SK-N-SH (cell line): ENCODE measurements at regions not wholly inside any gene's neighbourhood (a gene's known extent, or its start where the extent isn't known, plus 50 kb on each side); places are given as distances from the start of the nearest gene placed in this dataset.

Source experiments
- CTCF ChIA-PET: fragments of 300-600, 350-600 bp; formaldehyde crosslinking; extraction: SDS; loops from one replicate; lab custom pipeline; 2021; lab: Yijun Ruan, JAX
- POLR2A ChIA-PET: fragments of 350-600 bp; sonication (Branson Sonifier 250); formaldehyde crosslinking; extraction: SDS; loops from one replicate; lab custom pipeline; 2020; ENCODE audit warnings: antibody characterized with exemption, inconsistent platforms; lab: Yijun Ruan, JAX
- DNase-seq: peaks from one replicate; pipeline ENCODE4 v3.0.0; 2012
- H2AFZ ChIP-seq: fragments of 200-600 bp; sonication (generic); 2 replicates; pipeline ENCODE4 v1.8.1; 2016; ENCODE audit warnings: antibody characterized with exemption, mild to moderate bottlenecking, low read depth
- H3F3A ChIP-seq: fragments of 200-600 bp; sonication (generic); replicated peaks from 2 replicates; pipeline ENCODE3; 2016; ENCODE audit warnings: antibody characterized with exemption, mild to moderate bottlenecking; ENCODE audit not compliant: insufficient read depth
- H3K27ac ChIP-seq, 2 experiments: fragments of 200-500 bp in 1 of 2; fragments of 200-600 bp in 1 of 2; sonication (Bioruptor generic) in 1 of 2; sonication (generic), shearing (Covaris generic) in 1 of 2; 2 replicates each; pipeline versions ENCODE4 v1.5.1 to v1.6.1; 2014 to 2016; ENCODE audit warnings: low read depth in 2 of 2, inconsistent platforms in 1 of 2, low read length in 1 of 2, mild to moderate bottlenecking in 1 of 2, mixed read lengths in 1 of 2
- H3K27me3 ChIP-seq: fragments of 200-600 bp; sonication (generic), shearing (Covaris generic); 2 replicates; pipeline ENCODE4 v1.6.1; 2016; ENCODE audit warnings: mixed run types; ENCODE audit not compliant: insufficient read depth
- H3K36me3 ChIP-seq, 2 experiments: fragments of 200-500 bp in 1 of 2; fragments of 200-600 bp in 1 of 2; sonication (Bioruptor generic) in 1 of 2; sonication (generic) in 1 of 2; replicated peaks in 1 of 2; 2 replicates each; pipeline versions ENCODE3 to v1.5.1; 2014 to 2016; ENCODE audit warnings: low read length in 1 of 2, mild to moderate bottlenecking in 1 of 2; ENCODE audit not compliant: insufficient read depth in 2 of 2, control insufficient read depth in 1 of 2
- H3K4me1 ChIP-seq, 2 experiments: fragments of 200-500 bp in 1 of 2; fragments of 200-600 bp in 1 of 2; sonication (Bioruptor generic) in 1 of 2; sonication (generic), shearing (Covaris generic) in 1 of 2; 2 replicates each; pipeline versions ENCODE4 v1.5.1 to v1.6.1; 2014 to 2016; ENCODE audit warnings: low read depth in 1 of 2, low read length in 1 of 2, mixed run types in 1 of 2; ENCODE audit not compliant: insufficient read depth in 2 of 2, control insufficient read depth in 1 of 2
- H3K4me2 ChIP-seq: fragments of 200-600 bp; sonication (generic), shearing (Covaris generic); 2 replicates; pipeline ENCODE4 v1.6.1; 2017; ENCODE audit warnings: mixed run types
- H3K4me3 ChIP-seq, 2 experiments: fragments of 200-500 bp in 1 of 2; fragments of 200-600 bp in 1 of 2; sonication (Bioruptor generic) in 1 of 2; sonication (generic), shearing (Covaris generic) in 1 of 2; 2 replicates each; pipeline versions ENCODE4 v1.5.1 to v1.8.1; 2014 to 2016; ENCODE audit warnings: low read depth in 2 of 2, inconsistent platforms in 1 of 2, low read length in 1 of 2, mild to moderate bottlenecking in 1 of 2, mixed read lengths in 1 of 2, moderate library complexity in 1 of 2
- H3K79me2 ChIP-seq: fragments of 200-600 bp; sonication (generic); 2 replicates; pipeline ENCODE4 v1.8.1; 2017; ENCODE audit warnings: mild to moderate bottlenecking; ENCODE audit not compliant: insufficient read depth
- H3K9ac ChIP-seq: fragments of 200-600 bp; sonication (generic); 2 replicates; pipeline ENCODE4 v1.6.1; 2017; ENCODE audit warnings: mixed run types
- H3K9me2 ChIP-seq: fragments of 200-600 bp; sonication (generic); 2 replicates; pipeline ENCODE4 v1.6.1; 2017; ENCODE audit warnings: mixed run types
- H3K9me3 ChIP-seq: fragments of 200-600 bp; sonication (generic); 2 replicates; pipeline ENCODE4 v1.6.1; 2017; ENCODE audit warnings: mixed run types, mild to moderate bottlenecking, moderate library complexity
- H4K20me1 ChIP-seq: fragments of 200-600 bp; sonication (generic); 2 replicates; pipeline ENCODE4 v1.6.1; 2017; ENCODE audit warnings: mild to moderate bottlenecking, mixed run types; ENCODE audit not compliant: insufficient read depth
- EZH2phosphoT487 ChIP-seq: fragments of 200-600 bp; sonication (generic); IDR thresholded peaks from 2 replicates; pipeline ENCODE4 v1.6.1; 2017; ENCODE audit warnings: low read depth, mixed run types, mild to moderate bottlenecking, antibody characterized with exemption, moderate library complexity, borderline replicate concordance
- FOXJ3 ChIP-seq: sonication (generic); formaldehyde crosslinking; IDR thresholded peaks from 2 replicates; pipeline ENCODE4 v1.5.1; 2020; ENCODE audit warnings: mild to moderate bottlenecking, missing genetic modification reagents
- GATA2 ChIP-seq: sonication (generic); formaldehyde crosslinking; IDR thresholded peaks from 2 replicates; pipeline ENCODE4 v1.5.0; 2020; ENCODE audit warnings: mild to moderate bottlenecking, missing genetic modification reagents
- JUND ChIP-seq: IDR thresholded peaks from 2 replicates; pipeline ENCODE4 v1.4.0; 2012
- POLR2AphosphoS5 ChIP-seq: IDR thresholded peaks from 2 replicates; pipeline ENCODE4 v1.6.1; 2012; ENCODE audit warnings: low read depth, low read length
- RCOR1 ChIP-seq: fragments of 150-350 bp; IDR thresholded peaks from 2 replicates; pipeline ENCODE4 v1.6.1; 2017; ENCODE audit warnings: antibody characterized with exemption, low read length
- RFX5 ChIP-seq: IDR thresholded peaks from 2 replicates; pipeline ENCODE4 v1.6.1; 2012; ENCODE audit warnings: mild to moderate bottlenecking, improper control_type of control experiment, low read length
- RXRA ChIP-seq: IDR thresholded peaks from 2 replicates; pipeline ENCODE4 v1.4.0; 2012; ENCODE audit warnings: low read depth, mild to moderate bottlenecking, borderline replicate concordance
- SIN3A ChIP-seq: IDR thresholded peaks from 2 replicates; pipeline ENCODE4 v1.6.1; 2012; ENCODE audit warnings: low read depth, mild to moderate bottlenecking, low read length, moderate library complexity, borderline replicate concordance
- SMC3 ChIP-seq: IDR thresholded peaks from 2 replicates; pipeline ENCODE4 v1.6.1; 2012; ENCODE audit warnings: low read depth, low read length, improper control_type of control experiment
- TAF1 ChIP-seq: IDR thresholded peaks from 2 replicates; pipeline ENCODE4 v1.6.1; 2012; ENCODE audit warnings: low read depth, mild to moderate bottlenecking, low read length, moderate library complexity, borderline replicate concordance
- ZBTB33 ChIP-seq: IDR thresholded peaks from 2 replicates; pipeline ENCODE4 v1.4.0; 2012; ENCODE audit warnings: low read depth, borderline replicate concordance
- WGBS: methylation state at CpG from one replicate; pipeline ENCODE4 v1.1.6; 2017; ENCODE audit warnings: low lambda C conversion rate; 5-methylcytosine and 5-hydroxymethylcytosine counted together
- TF ChIP-seq, protein P1 (sequence below): IDR thresholded peaks from 2 replicates; pipeline ENCODE4 v1.6.1; 2012; ENCODE audit warnings: mild to moderate bottlenecking, low read depth, low read length, moderate library complexity
- TF ChIP-seq, protein P2 (sequence below): IDR thresholded peaks from 2 replicates; pipeline ENCODE4 v1.4.0; 2012; ENCODE audit warnings: low read depth, borderline replicate concordance
- TF ChIP-seq, protein P3 (sequence below): fragments of 200-600 bp; sonication (generic); IDR thresholded peaks from 2 replicates; pipeline ENCODE4 v1.6.1; 2017; ENCODE audit warnings: antibody characterized with exemption, mild to moderate bottlenecking, moderate library complexity
- TF ChIP-seq, protein P4 (sequence below): fragments of 150-350 bp; IDR thresholded peaks from 2 replicates; pipeline ENCODE4 v1.6.1; 2017; ENCODE audit warnings: antibody characterized with exemption, low read length, low read depth, borderline replicate concordance

DNA sequence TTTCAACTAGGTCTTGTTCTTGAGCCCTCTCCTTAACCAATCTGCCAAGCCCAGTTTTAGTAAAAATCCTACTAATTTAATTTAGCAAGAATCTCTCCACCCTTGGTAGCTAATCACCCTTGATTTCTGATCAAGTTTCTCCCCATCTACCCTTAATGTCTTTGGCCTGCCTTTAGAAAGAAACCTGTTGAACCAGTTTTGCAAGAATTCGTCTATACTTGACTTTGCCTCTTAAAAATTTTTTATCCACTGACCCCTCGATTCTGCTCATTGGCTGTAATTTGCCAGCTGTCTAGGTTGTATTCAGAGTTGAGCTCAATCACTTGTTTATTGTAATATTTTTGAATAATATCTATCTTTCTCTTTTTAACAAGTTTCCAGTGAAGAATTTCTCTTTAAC lies 1138.5 kb downstream of the CDH11 start (continued):
- TF ChIP-seq SMC3 (no peak), RCOR1 (no peak)
- TF ChIP-seq, protein P1, sequence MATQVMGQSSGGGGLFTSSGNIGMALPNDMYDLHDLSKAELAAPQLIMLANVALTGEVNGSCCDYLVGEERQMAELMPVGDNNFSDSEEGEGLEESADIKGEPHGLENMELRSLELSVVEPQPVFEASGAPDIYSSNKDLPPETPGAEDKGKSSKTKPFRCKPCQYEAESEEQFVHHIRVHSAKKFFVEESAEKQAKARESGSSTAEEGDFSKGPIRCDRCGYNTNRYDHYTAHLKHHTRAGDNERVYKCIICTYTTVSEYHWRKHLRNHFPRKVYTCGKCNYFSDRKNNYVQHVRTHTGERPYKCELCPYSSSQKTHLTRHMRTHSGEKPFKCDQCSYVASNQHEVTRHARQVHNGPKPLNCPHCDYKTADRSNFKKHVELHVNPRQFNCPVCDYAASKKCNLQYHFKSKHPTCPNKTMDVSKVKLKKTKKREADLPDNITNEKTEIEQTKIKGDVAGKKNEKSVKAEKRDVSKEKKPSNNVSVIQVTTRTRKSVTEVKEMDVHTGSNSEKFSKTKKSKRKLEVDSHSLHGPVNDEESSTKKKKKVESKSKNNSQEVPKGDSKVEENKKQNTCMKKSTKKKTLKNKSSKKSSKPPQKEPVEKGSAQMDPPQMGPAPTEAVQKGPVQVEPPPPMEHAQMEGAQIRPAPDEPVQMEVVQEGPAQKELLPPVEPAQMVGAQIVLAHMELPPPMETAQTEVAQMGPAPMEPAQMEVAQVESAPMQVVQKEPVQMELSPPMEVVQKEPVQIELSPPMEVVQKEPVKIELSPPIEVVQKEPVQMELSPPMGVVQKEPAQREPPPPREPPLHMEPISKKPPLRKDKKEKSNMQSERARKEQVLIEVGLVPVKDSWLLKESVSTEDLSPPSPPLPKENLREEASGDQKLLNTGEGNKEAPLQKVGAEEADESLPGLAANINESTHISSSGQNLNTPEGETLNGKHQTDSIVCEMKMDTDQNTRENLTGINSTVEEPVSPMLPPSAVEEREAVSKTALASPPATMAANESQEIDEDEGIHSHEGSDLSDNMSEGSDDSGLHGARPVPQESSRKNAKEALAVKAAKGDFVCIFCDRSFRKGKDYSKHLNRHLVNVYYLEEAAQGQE = no peak
- TF ChIP-seq, protein P2, sequence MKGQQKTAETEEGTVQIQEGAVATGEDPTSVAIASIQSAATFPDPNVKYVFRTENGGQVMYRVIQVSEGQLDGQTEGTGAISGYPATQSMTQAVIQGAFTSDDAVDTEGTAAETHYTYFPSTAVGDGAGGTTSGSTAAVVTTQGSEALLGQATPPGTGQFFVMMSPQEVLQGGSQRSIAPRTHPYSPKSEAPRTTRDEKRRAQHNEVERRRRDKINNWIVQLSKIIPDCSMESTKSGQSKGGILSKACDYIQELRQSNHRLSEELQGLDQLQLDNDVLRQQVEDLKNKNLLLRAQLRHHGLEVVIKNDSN = no peak

DNA sequence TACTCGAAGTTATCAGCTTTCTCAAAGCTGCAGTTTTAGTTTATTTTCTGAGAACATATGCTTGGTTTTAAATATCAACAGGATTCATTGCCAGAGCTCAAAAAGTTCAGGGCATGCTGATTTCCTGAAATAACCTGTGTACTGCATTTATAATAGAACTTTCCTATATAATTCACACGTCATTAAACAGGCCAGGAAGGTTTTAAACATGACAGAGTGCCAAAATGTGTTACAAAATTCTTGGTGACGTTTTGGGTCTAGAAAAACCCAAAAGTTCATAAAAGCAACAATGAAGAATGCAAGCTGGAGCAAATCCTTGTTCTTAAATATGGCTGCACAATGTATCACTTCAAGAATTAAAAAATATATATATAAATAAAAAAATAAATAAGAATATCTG lies 1139.1 kb downstream of the CDH11 start:
- POLR2A ChIA-PET = no interaction called here
- 59% methylated on average over 3 of the region's 3 CpGs for WGBS
- CTCF ChIA-PET = interaction anchor here (1.0 kb wide), 1 partner anchor 8 kb away, joined by 3 read pairs; no protein-coding TSS in a partner anchor
- TF ChIP-seq RCOR1 = no peak
- no peak for TF ChIP-seq SMC3
- TF ChIP-seq FOXJ3 (CRISPR knock-in tag) = no peak
- TF ChIP-seq ZBTB33 = no peak
- TF ChIP-seq RFX5 = no peak
- no peak for TF ChIP-seq RXRA
- TF ChIP-seq GATA2 = no peak
- no peak for TF ChIP-seq SIN3A
- TF ChIP-seq, protein P3, sequence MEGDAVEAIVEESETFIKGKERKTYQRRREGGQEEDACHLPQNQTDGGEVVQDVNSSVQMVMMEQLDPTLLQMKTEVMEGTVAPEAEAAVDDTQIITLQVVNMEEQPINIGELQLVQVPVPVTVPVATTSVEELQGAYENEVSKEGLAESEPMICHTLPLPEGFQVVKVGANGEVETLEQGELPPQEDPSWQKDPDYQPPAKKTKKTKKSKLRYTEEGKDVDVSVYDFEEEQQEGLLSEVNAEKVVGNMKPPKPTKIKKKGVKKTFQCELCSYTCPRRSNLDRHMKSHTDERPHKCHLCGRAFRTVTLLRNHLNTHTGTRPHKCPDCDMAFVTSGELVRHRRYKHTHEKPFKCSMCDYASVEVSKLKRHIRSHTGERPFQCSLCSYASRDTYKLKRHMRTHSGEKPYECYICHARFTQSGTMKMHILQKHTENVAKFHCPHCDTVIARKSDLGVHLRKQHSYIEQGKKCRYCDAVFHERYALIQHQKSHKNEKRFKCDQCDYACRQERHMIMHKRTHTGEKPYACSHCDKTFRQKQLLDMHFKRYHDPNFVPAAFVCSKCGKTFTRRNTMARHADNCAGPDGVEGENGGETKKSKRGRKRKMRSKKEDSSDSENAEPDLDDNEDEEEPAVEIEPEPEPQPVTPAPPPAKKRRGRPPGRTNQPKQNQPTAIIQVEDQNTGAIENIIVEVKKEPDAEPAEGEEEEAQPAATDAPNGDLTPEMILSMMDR = no peak
- TF ChIP-seq, protein P1 = no peak
- TF ChIP-seq EZH2phosphoT487 = no peak
- TF ChIP-seq, protein P4, sequence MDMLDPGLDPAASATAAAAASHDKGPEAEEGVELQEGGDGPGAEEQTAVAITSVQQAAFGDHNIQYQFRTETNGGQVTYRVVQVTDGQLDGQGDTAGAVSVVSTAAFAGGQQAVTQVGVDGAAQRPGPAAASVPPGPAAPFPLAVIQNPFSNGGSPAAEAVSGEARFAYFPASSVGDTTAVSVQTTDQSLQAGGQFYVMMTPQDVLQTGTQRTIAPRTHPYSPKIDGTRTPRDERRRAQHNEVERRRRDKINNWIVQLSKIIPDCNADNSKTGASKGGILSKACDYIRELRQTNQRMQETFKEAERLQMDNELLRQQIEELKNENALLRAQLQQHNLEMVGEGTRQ = no peak
- TF ChIP-seq POLR2AphosphoS5 = no peak
- no peak for TF ChIP-seq TAF1
- TF ChIP-seq JUND = no peak

More for the DNA sequence above, 1139.1 kb downstream of the CDH11 start:
- no peak overlapping the region for H2AFZ ChIP-seq
- no peak overlapping the region for H3K27ac ChIP-seq
- no peak for DNase-seq
- no peaks in the 10 kb centered on the region for H4K20me1 ChIP-seq
- no peaks in the 10 kb centered on the region for H3K79me2 ChIP-seq
- no peaks in the 10 kb centered on the region for H3K27me3 ChIP-seq
- H3F3A ChIP-seq = no peaks in the 10 kb centered on the region
- H3K4me1 ChIP-seq = no peaks in the 10 kb centered on the region
- H3K9ac ChIP-seq = no peak overlapping the region
- no peaks in the 10 kb centered on the region for H3K9me2 ChIP-seq
- H3K36me3 ChIP-seq = no peaks in the 10 kb centered on the region
- H3K4me2 ChIP-seq = no peak overlapping the region
- no peak overlapping the region for H3K4me3 ChIP-seq
- H3K9me3 ChIP-seq = no peaks in the 10 kb centered on the region
